PC-3 (cell line): ENCODE measurements at regions not wholly inside any gene's neighbourhood (a gene's known extent, or its start where the extent isn't known, plus 50 kb on each side); places are given as distances from the start of the nearest gene placed in this dataset.

Experiments
- ATAC-seq: fragments of 200-7000 bp; cut with Tn5 transposase; 2 replicates; pipeline ENCODE4 v1.9.1; 2020; ENCODE audit warnings: mild to moderate bottlenecking, moderate library complexity
- BruUV-seq: library from RNA; stranded (reverse); fragments of 400-500 nt; replicated peaks from 2 replicates; lab custom pipeline; 2021; lab: Mats Ljungman, UMichigan
- CTCF ChIA-PET: fragments of 300-600 bp; sonication (Branson Sonifier 250); formaldehyde crosslinking; loops from one replicate; lab custom pipeline; 2022; ENCODE audit warnings: antibody characterized with exemption; lab: Charles Lee
- POLR2A ChIA-PET: fragments of 300-600 bp; sonication (Branson Sonifier 250); formaldehyde crosslinking; loops from one replicate; lab custom pipeline; 2022; ENCODE audit warnings: antibody characterized with exemption; ENCODE audit not compliant: unreplicated experiment; lab: Charles Lee
- DNase-seq: peaks from one replicate; pipeline ENCODE4 v3.0.0-alpha.2; 2015
- H2AFZ ChIP-seq: fragments of 300-600 bp; sonication (generic); 2 replicates; pipeline ENCODE4 v1.6.0; 2016; ENCODE audit warnings: antibody characterized with exemption, low read length
- H3F3A ChIP-seq: fragments of 300-600 bp; sonication (generic); one replicate; pipeline ENCODE4 v1.6.0; 2017; ENCODE audit warnings: antibody characterized with exemption, low read length, control low read depth, mild to moderate bottlenecking; ENCODE audit not compliant: unreplicated experiment
- H3K27ac ChIP-seq: fragments of 300-600 bp; sonication (generic); 2 replicates; pipeline ENCODE4 v1.5.1; 2016; ENCODE audit warnings: mild to moderate bottlenecking, low read length
- H3K27me3 ChIP-seq: fragments of 300-600 bp; sonication (generic); 2 replicates; pipeline ENCODE4 v1.6.1; 2016; ENCODE audit warnings: low read length, mixed read lengths
- H3K36me3 ChIP-seq: fragments of 300-600 bp; sonication (generic); 2 replicates; pipeline ENCODE4 v1.6.1; 2016; ENCODE audit warnings: low read depth, mixed run types, low read length, mixed read lengths
- H3K4me1 ChIP-seq: fragments of 300-600 bp; sonication (generic); 2 replicates; pipeline ENCODE4 v1.5.1; 2016; ENCODE audit warnings: low read length; ENCODE audit not compliant: insufficient read depth
- H3K4me2 ChIP-seq: fragments of 300-600 bp; sonication (generic); 2 replicates; pipeline ENCODE4 v1.6.0; 2016; ENCODE audit warnings: low read length
- H3K4me3 ChIP-seq: fragments of 300-600 bp; sonication (generic); 2 replicates; pipeline ENCODE4 v1.5.1; 2016; ENCODE audit warnings: mild to moderate bottlenecking, low read length, mixed read lengths
- H3K79me2 ChIP-seq: fragments of 300-600 bp; sonication (generic); 2 replicates; pipeline ENCODE4 v1.6.1; 2017; ENCODE audit warnings: low read length, mixed read lengths
- H3K9ac ChIP-seq: fragments of 300-600 bp; sonication (generic); 2 replicates; pipeline ENCODE4 v1.6.0; 2016; ENCODE audit warnings: mild to moderate bottlenecking, low read length
- H3K9me2 ChIP-seq: fragments of 300-600 bp; sonication (generic); replicated peaks from 2 replicates; pipeline ENCODE4 v1.6.1; 2016; ENCODE audit warnings: mixed run types, low read length, mixed read lengths
- H3K9me3 ChIP-seq: fragments of 300-600 bp; sonication (generic); 2 replicates; pipeline ENCODE4 v1.6.1; 2016; ENCODE audit warnings: low read length, mixed read lengths
- H4K20me1 ChIP-seq: fragments of 300-600 bp; sonication (generic); 2 replicates; pipeline ENCODE4 v1.6.1; 2016; ENCODE audit warnings: low read length, mixed read lengths
- EZH2 ChIP-seq: fragments of 300-600 bp; sonication (generic); IDR thresholded peaks from one replicate; pipeline ENCODE4 v1.6.1; 2017; ENCODE audit warnings: antibody characterized with exemption, mild to moderate bottlenecking, low read length; ENCODE audit not compliant: unreplicated experiment
- EZH2phosphoT487 ChIP-seq: fragments of 300-600 bp; sonication (generic); IDR thresholded peaks from 2 replicates; pipeline ENCODE4 v1.6.1; 2018; ENCODE audit warnings: mild to moderate bottlenecking, antibody characterized with exemption, low read length, borderline replicate concordance
- intact Hi-C: fragments of 100-400 bp; cut with micrococcal nuclease; formaldehyde crosslinking; loops from 2 replicates; pipeline ENCODE4 v1.9.0; 2023
- TF ChIP-seq, protein P1 (sequence below): fragments of 300-600 bp; sonication (generic); conservative IDR thresholded peaks from 2 replicates; pipeline ENCODE4 v1.5.1; 2017; ENCODE audit warnings: antibody characterized with exemption, low read depth, mild to moderate bottlenecking, low read length

GRCh38 chr18:73976433-73976832 lies 171.2 kb downstream of the FBXO15 start:
- ATAC-seq: no peak
- Histone ChIP-seq H4K20me1 (no peaks in the 10 kb centered on the region), H3K27me3 (no peaks in the 10 kb centered on the region), H3K4me1 (peaks cover 17% of the 10 kb centered on the region), H3K9me3 (no peaks in the 10 kb centered on the region), H3K4me3 (no peak overlapping the region), H3K36me3 (no peaks in the 10 kb centered on the region), H2AFZ (no peak overlapping the region), H3F3A (no peaks in the 10 kb centered on the region), H3K27ac (no peak overlapping the region), H3K9me2 (no peaks in the 10 kb centered on the region), H3K9ac (no peak overlapping the region), H3K79me2 (no peaks in the 10 kb centered on the region), H3K4me2 (no peak overlapping the region)
- ChIA-PET POLR2A (no interaction called here), CTCF (no interaction called here)
- DNase-seq: no peak
- no peak for TF ChIP-seq EZH2
- no peak for TF ChIP-seq EZH2phosphoT487
- TF ChIP-seq, protein P1, sequence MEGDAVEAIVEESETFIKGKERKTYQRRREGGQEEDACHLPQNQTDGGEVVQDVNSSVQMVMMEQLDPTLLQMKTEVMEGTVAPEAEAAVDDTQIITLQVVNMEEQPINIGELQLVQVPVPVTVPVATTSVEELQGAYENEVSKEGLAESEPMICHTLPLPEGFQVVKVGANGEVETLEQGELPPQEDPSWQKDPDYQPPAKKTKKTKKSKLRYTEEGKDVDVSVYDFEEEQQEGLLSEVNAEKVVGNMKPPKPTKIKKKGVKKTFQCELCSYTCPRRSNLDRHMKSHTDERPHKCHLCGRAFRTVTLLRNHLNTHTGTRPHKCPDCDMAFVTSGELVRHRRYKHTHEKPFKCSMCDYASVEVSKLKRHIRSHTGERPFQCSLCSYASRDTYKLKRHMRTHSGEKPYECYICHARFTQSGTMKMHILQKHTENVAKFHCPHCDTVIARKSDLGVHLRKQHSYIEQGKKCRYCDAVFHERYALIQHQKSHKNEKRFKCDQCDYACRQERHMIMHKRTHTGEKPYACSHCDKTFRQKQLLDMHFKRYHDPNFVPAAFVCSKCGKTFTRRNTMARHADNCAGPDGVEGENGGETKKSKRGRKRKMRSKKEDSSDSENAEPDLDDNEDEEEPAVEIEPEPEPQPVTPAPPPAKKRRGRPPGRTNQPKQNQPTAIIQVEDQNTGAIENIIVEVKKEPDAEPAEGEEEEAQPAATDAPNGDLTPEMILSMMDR: no peak
- no TSS peak for BruUV-seq
- intact Hi-C loops: no loop called here

DNA sequence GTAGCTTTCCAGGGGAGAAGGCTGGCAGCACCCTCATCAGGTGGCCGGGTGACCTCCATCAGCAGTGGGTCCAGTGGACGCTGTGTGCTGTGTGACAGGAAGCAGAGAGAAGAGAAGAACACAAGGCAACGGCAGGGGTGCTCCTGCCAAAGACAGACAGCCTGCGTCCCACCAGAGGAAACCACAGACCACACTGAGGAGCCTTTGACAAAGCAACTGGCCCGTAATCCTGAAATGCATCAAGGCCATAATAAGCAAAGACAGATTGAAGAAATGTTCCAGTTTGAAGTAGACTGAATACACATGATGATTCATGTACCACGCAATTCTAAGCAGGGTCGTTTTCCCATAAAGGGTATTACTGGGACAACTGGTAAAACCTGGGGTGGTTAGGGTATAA lies 172.4 kb downstream of the FBXO15 start:
- Histone ChIP-seq H3K27ac (no peak overlapping the region), H3K79me2 (no peaks in the 10 kb centered on the region), H3K4me2 (no peak overlapping the region), H3F3A (no peaks in the 10 kb centered on the region), H3K9me2 (no peaks in the 10 kb centered on the region), H2AFZ (no peak overlapping the region), H3K4me3 (no peak overlapping the region), H4K20me1 (no peaks in the 10 kb centered on the region), H3K9me3 (no peaks in the 10 kb centered on the region), H3K27me3 (no peaks in the 10 kb centered on the region), H3K9ac (no peak overlapping the region), H3K4me1 (peaks cover 7% of the 10 kb centered on the region), H3K36me3 (no peaks in the 10 kb centered on the region)
- no peak for DNase-seq
- no peak for TF ChIP-seq EZH2
- ChIA-PET CTCF (no interaction called here), POLR2A (no interaction called here)
- BruUV-seq: no TSS peak
- ATAC-seq: no peak
- intact Hi-C loops: no loop called here

GRCh38 chr18:73973972-73974371 lies 173.7 kb downstream of the FBXO15 start:
- H3K9me2 ChIP-seq: no peaks in the 10 kb centered on the region
- no peaks in the 10 kb centered on the region for H3K79me2 ChIP-seq
- no TSS peak for BruUV-seq
- ATAC-seq (no peak), DNase-seq (no peak)
- no peak overlapping the region for H3K27ac ChIP-seq
- no peak overlapping the region for H3K4me3 ChIP-seq
- H3K36me3 ChIP-seq: no peaks in the 10 kb centered on the region
- TF ChIP-seq, protein P1: no peak
- TF ChIP-seq EZH2: no peak
- no peak for TF ChIP-seq EZH2phosphoT487
- ChIA-PET POLR2A (no interaction called here), CTCF (no interaction called here)
- H3K4me1 ChIP-seq: no peaks in the 10 kb centered on the region
- no peaks in the 10 kb centered on the region for H3F3A ChIP-seq
- intact Hi-C loops: no loop called here
- H3K9ac ChIP-seq: no peak overlapping the region
- H4K20me1 ChIP-seq: no peaks in the 10 kb centered on the region
- no peaks in the 10 kb centered on the region for H3K27me3 ChIP-seq
- H3K4me2 ChIP-seq: no peak overlapping the region
- no peaks in the 10 kb centered on the region for H3K9me3 ChIP-seq
- H2AFZ ChIP-seq: no peak overlapping the region
